ENCODE measurements at regions not wholly inside any gene's neighbourhood (a gene's known extent, or its start where the extent isn't known, plus 50 kb on each side); places are given as distances from the start of the nearest gene placed in this dataset.

- H3K9ac ChIP-seq (ENCODE audit: low read depth, low read length) = no peak overlapping the region
- H2BK20ac ChIP-seq (ENCODE audit: low read depth, low read length) = no peak overlapping the region
- DNase-seq (no peak), ATAC-seq (ENCODE audit: low read depth) (no peak; the same call in 1 of the 2 replicates)
- H3K9me3 ChIP-seq (ENCODE audit: control insufficient read depth, insufficient read depth, low read length) = no peaks in the 10 kb centered on the region
- in situ Hi-C loops (cut with MboI; ENCODE audit: low sequenced_read_pairs) = no loop called here
- no TSS peak for BruUV-seq (replicated peaks)
- no peak overlapping the region for H3K56ac ChIP-seq (ENCODE audit: extremely low read depth, insufficient read depth, low read length)
- no peak overlapping the region for H3K14ac ChIP-seq (replicated peaks; ENCODE audit: low read depth, low read length)
- no peak overlapping the region for H3K27ac ChIP-seq (ENCODE audit: insufficient read depth, low read length)
- TF ChIP-seq MAZ (IDR thresholded peaks at IDR 0.05; ENCODE audit: borderline replicate concordance, low read depth, low read length) (no peak), NFE2L2 (IDR thresholded peaks at IDR 0.05; ENCODE audit: low read depth, low read length) (no peak), CEBPB (IDR thresholded peaks at IDR 0.05; ENCODE audit: low read depth, low read length) (no peak)
- no peaks in the 10 kb centered on the region for H3K27me3 ChIP-seq (ENCODE audit: control insufficient read depth, insufficient read depth, low read length)
- peaks cover 25 to 64% of the 10 kb centered on the region in 2 experiments for H3K79me1 ChIP-seq (ENCODE audit: low read depth in 1 of 2, low read length in 2 of 2)
- no peak overlapping the region for H2BK15ac ChIP-seq (ENCODE audit: low read depth, low read length)
- no peak overlapping the region for H2BK120ac ChIP-seq (ENCODE audit: low read depth, low read length)
- dilution Hi-C loops (cut with HindIII; ENCODE audit: low sequenced_read_pairs, unreplicated experiment) = no loop called here
- H3K36me3 ChIP-seq (ENCODE audit: control insufficient read depth, insufficient read depth, low read length) = no peaks in the 10 kb centered on the region
- intact Hi-C loops (cut with micrococcal nuclease) = no loop called here
- H2AFZ ChIP-seq (replicated peaks; ENCODE audit: low read length, poor library complexity) = no peak overlapping the region
- no peaks in the 10 kb centered on the region for H3K9me1 ChIP-seq (ENCODE audit: insufficient read depth, low read length)
- no peak overlapping the region for H3K4me2 ChIP-seq (ENCODE audit: low read depth, low read length)
- 93% methylated on average over 8 of the region's 19 CpGs; no CpG with 5 or more reads in 1 of the 2 experiments for WGBS, 2 experiments (ENCODE audit: extremely low coverage in 2 of 2, insufficient read length in 1 of 2)
- no peak overlapping the region for H2AK9ac ChIP-seq (replicated peaks; ENCODE audit: low read depth, low read length, poor library complexity)
- H2BK5ac ChIP-seq (ENCODE audit: low read depth, low read length, poor library complexity, severe bottlenecking) = no peak overlapping the region
- H3K4me1 ChIP-seq (ENCODE audit: control insufficient read depth, insufficient read depth, low read length) = peaks cover 5% of the 10 kb centered on the region; the same call in 1 of the 2 replicates
- no peak overlapping the region for H3K4ac ChIP-seq (ENCODE audit: low read depth, low read length)
- no peak overlapping the region for H4K8ac ChIP-seq (ENCODE audit: low read depth in 2 of 2, low read length in 2 of 2)
- ChIA-PET CTCF (no interaction called here), POLR2A (ENCODE audit: unreplicated experiment) (no interaction called here)
- no peak overlapping the region for H3K18ac ChIP-seq (ENCODE audit: low read depth, low read length)
- no peak overlapping the region for H3K4me3 ChIP-seq (ENCODE audit: insufficient read depth, low read depth, low read length)
- no peak overlapping the region for H3K23ac ChIP-seq (ENCODE audit: low read depth, low read length)
- H4K91ac ChIP-seq (ENCODE audit: insufficient read depth, low read depth, low read length) = no peak overlapping the region
- no peak overlapping the region for H4K5ac ChIP-seq (ENCODE audit: low read depth, low read length)
- no peak overlapping the region for H2AK5ac ChIP-seq (ENCODE audit: low read depth, low read length)
- H4K20me1 ChIP-seq (ENCODE audit: insufficient read depth, low read length) = peaks cover 81% of the 10 kb centered on the region
Measured at GRCh38 chr16:85259115-85259831, 147.0 kb upstream of the CIBAR2 start.

All from IMR-90 (cell line).